ENCODE measurements at regions not wholly inside any gene's neighbourhood (a gene's known extent, or its start where the extent isn't known, plus 50 kb on each side); places are given as distances from the start of the nearest gene placed in this dataset.

DNA sequence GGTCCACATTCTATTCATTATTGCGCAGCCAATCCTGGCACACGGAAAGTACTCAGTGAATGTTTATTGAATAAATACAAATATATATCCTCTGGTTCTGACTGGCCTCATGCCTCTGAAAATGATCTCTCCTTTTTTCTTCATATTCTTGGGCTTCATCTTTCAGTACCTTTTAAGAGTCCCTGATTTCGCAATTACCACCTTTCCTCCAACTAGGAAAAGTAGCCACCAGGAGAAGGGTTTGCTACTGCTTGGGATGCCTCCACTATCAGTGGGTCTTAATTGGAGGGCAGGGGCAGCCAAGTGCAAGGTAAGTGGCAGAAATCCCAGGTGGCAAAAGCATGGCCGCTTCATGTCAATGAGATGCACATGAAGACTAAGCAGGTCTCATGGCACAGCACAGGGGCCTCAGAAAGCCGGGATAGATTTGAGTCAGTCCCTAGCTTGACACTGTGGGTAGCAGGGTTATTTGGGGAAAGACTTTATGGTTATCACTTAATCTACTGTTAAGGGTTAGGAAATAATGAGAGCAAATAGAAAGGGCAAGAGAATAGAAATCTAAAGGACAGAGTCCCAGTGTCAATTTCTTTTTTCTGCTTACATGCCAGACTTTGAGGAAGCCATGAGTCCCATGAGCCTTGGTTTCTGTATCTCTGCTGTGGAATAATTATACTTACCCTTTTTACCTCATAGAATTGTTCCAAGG lies 361.1 kb downstream of the MAN2A1 start:
- in situ Hi-C loops (cut with HindIII; ENCODE audit: low pct_unique_long_range_greater_than_20kb, low sequenced_read_pairs) = no loop called here
- no peak for DNase-seq (ENCODE audit: low read depth)

DNA sequence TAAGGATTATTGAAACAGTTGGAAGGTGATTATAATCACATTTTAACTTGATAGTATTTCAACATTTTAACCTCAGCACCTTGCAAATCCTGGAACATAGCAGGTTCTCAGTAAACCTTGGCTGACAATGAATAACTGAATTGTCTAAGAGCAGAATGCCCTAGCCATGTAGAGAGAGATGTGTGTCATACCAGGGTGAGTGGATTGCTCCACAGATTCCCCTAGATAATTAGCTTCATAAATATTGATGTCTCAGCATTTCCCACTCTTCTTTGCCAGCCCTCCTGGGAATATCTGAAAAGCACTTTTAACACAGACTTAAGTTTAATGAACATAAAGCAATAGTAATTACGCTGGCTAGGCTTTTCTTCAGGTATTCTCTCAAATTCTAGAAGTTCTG lies 363.5 kb downstream of the MAN2A1 start:
- no peak for DNase-seq (ENCODE audit: low read depth)

DNA sequence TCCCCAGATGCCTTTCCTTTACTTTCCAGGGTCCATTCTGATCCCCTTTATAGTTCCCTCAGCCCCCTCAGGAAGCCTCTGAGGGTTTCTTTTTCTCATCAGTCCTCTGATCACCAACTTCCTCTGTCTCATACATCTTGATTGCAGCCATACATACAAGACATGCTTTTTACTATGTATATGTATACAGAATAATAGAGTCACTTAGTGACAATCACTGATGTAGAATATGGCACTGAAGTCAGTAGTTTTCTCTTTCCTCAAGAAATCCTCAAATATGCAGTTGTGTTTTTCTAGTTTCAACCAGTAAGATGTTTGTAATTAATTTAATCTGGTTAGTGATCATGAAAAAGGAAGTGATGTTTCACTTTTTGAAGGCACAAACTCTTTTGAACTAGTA lies 364.1 kb downstream of the MAN2A1 start:
- no peak for DNase-seq (ENCODE audit: low read depth)

More for the DNA sequence above, 363.5 kb downstream of the MAN2A1 start:
- in situ Hi-C loops (cut with HindIII; ENCODE audit: low pct_unique_long_range_greater_than_20kb, low sequenced_read_pairs) = no loop called here

DNA sequence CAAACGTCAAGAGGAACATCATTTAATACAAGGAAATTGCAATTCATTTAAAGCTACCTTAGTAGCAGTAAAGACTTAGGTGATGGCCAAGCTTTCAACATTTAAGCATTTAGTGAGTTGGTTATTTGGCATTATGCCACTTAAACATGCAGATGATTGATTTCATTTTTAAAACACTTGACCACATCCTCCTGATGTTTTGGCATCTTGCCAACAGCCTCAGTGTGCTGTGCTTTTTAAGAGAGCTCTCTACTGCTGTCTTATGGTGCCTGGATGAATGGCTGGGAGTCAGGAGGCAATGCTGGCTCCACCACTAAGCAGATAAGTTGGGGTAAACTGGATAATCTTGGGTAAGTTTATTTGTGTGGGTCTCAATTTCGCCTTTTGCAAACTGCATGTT lies 364.5 kb downstream of the MAN2A1 start:
- DNase-seq (ENCODE audit: low read depth) = peak; percentile 28
- in situ Hi-C loops (cut with HindIII; ENCODE audit: low pct_unique_long_range_greater_than_20kb, low sequenced_read_pairs) = no loop called here

More for the DNA sequence above, 364.1 kb downstream of the MAN2A1 start:
- in situ Hi-C loops (cut with HindIII; ENCODE audit: low pct_unique_long_range_greater_than_20kb, low sequenced_read_pairs) = no loop called here

DNA sequence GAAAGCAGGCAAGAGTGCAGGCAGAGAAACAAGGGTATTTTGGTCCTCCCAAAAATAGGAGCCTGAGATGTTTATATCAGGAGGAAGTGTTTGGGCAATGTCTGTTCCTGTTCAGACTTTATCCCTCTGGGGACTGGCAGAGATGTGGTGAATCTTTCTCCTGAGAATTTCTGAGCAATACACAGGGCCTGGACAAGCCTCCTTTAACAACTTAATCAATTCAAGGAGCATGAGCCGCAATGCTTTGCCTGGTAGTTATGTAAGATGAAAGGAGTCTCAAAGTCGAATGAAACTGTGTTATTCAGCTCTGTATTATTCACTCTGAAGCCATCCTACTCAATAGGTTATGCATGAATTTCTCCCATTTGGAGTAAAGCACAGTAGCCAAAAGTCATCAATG lies 365.6 kb downstream of the MAN2A1 start:
- no peak for DNase-seq (ENCODE audit: low read depth)
- in situ Hi-C loops (cut with HindIII; ENCODE audit: low pct_unique_long_range_greater_than_20kb, low sequenced_read_pairs) = no loop called here

DNA sequence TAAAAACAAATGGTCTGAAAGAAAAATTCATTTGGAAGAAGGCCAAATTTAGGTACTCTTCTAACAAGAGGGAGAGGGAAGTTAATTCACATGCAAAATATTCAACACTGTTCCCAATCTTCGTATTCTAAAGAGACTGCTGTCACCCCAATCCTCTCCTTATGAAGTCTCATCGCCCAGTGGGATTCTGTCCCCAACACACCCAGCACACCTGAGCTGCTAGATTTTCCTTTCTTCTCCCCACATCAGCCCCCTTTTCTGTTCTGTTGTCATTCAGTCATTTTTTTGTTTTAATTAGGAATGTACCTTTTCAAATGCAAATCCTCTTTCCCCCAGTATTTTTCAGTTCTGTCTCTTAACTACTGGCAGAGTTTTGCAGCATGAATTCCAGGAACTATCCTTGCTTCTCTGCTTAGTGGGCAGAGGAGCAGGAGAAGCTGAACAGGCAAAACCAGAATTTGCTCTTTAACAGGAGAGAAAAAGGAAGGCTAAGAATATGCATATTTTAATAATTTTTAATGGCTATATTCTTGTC lies 366.9 kb downstream of the MAN2A1 start:
- no peak for DNase-seq (ENCODE audit: low read depth)
- in situ Hi-C loops (cut with HindIII; ENCODE audit: low pct_unique_long_range_greater_than_20kb, low sequenced_read_pairs) = no loop called here

DNA sequence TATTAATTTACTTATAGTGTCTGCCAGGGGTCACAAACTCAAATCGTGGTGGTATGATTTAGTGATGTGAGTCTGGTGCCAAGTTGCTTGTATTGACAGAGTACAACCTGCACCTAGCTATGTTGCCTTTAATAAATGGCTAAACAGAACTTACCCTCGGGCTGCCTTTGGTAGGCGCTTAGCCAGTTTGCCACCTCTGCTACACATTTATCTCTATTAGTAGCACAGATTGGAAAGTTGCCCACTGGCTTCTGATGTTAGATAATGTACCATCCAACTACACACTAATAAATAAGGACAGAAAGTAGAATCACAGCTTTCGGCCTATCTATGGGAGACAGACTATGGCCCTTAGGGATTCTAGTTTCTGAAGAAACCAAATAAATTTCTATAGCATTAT lies 368.4 kb downstream of the MAN2A1 start:
- DNase-seq (ENCODE audit: low read depth) = no peak
- in situ Hi-C loops (cut with HindIII; ENCODE audit: low pct_unique_long_range_greater_than_20kb, low sequenced_read_pairs) = no loop called here

DNA sequence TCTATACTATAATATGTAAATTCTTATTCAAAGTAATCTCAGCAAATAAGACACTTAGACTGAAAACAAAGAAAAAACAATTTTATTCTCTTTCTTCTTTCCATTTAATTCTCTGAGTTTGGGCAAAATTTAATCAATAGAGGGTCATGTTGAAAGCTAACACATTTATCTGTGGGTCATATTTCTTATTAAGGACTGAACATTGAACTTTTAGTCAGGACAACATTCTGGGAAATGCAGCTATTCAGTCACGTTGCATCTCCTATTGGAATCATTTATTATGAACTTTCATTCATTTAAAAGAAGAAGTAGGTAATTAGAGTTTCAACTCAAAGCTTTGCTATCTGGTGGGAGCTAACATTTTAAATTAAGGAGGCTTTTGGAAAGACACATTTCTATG lies 372.5 kb downstream of the MAN2A1 start:
- no peak for DNase-seq (ENCODE audit: low read depth)
- in situ Hi-C loops (cut with HindIII; ENCODE audit: low pct_unique_long_range_greater_than_20kb, low sequenced_read_pairs) = no loop called here

DNA sequence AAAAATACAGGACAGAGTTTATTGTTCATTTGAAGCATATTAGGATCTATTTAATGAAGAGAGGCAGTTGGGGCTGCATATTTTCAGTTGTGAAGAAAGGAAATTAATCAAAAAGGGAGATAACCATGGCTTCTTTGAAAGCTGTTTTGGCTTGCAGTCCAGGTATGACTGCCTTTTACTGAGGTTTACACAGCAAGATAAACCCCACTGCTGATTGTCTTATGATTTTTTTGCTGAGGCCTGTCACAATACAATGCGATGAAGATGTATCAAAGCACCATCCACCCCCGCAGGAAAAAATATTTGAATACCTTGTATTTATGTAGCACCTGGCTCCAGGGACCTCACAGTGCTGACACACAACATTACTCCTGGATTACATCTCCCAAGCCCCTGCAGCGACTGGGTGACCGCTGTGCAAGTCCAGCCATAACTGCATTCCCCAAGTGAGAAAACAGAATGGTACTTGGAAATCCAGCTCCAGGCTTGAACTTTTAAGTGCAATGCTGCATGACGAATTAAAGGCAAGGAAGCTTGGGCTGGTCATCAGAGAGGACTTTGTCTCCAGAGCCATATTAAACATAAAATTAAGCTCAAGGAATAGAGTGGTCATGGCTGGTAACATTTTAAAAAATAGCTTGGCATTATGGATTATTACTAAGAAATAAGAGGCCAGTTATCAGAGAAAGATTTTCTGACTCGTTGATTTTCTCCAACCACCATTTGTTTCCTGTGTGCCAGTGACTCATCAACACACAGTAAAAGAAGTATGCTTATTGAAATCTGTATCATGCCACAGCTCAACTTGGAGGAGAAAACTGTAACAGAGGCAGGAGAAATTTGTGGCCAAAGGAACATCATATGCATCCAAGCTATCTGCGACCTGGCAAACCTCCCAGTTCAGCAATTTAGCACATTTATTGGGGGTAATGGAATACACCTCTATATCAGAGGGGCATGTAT lies 374.2 kb downstream of the MAN2A1 start:
- no peak for DNase-seq (ENCODE audit: low read depth)
- in situ Hi-C loops (cut with HindIII; ENCODE audit: low pct_unique_long_range_greater_than_20kb, low sequenced_read_pairs) = no loop called here

DNA sequence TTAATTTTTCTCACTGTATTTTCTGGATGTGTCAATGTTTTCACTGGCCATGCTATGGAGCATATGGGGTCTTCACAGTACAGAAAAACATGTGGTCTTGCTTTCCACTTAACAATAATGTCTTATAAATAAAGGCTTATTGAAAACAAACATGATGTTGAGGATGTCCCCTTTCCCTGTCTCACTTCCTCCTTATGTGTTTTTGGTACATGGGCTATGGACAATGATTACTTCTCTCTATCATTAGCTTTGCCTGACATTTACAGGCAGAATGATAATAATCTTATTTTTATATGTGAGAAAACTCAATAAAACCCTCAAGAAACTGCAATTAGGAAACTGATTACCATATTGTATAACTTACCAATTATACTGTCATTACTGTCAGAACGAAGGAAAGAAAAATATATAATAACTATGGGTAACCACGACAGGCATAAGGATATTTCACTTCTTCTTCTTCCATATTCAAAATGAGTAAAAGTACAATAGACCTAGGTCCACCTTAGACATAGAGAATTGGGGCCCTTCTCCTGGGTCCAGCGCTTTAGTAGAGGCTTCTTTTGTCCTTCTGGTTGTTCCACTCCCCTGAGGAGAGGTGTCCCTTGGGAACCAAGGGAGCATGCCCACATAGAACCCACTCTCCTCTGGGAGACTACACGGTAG lies 375.0 kb downstream of the MAN2A1 start:
- in situ Hi-C loops (cut with HindIII; ENCODE audit: low pct_unique_long_range_greater_than_20kb, low sequenced_read_pairs) = no loop called here
- no peak for DNase-seq (ENCODE audit: low read depth)

DNA sequence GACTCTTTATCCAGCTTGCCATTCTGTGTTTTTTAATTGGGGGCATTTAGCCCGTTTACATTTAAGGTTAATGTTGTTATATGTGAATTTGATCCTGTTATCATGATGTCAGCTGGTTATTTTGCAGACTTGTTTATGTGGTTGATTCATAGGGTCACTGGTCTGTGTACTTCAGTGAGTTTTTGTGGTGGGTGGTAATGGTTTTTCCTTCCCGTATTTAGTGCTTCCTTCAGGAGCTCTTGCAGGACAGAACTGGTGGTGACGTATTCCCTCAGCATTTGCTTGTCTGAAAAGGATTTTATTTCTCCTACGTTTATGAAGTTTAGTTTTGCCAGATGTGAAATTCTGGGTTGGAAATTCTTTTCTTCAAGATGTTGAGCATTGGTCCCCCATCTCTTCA lies 381.1 kb downstream of the MAN2A1 start:
- DNase-seq (ENCODE audit: low read depth) = no peak
- in situ Hi-C loops (cut with HindIII; ENCODE audit: low pct_unique_long_range_greater_than_20kb, low sequenced_read_pairs) = no loop called here

DNA sequence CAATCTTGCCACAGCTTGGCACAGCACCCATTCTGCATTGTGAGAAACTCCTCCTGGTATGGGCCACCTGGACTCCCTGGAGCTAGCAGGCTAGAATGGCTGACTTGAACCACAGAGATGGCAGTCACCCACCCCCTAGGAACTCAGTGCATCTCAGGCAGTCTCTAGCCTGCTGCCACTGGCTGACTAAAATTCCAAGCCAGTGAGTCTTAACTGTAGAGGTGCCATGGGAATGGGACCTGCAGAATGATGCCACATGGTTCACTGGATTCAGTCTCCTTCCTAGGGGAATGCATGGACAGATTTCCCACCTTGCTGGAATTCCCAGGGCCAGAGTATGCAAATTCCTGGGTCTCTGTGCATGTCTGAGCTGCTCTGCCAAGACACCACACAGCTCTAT lies 382.9 kb downstream of the MAN2A1 start:
- peak; percentile 18 for DNase-seq (ENCODE audit: low read depth)
- in situ Hi-C loops (cut with HindIII; ENCODE audit: low pct_unique_long_range_greater_than_20kb, low sequenced_read_pairs) = no loop called here

DNA sequence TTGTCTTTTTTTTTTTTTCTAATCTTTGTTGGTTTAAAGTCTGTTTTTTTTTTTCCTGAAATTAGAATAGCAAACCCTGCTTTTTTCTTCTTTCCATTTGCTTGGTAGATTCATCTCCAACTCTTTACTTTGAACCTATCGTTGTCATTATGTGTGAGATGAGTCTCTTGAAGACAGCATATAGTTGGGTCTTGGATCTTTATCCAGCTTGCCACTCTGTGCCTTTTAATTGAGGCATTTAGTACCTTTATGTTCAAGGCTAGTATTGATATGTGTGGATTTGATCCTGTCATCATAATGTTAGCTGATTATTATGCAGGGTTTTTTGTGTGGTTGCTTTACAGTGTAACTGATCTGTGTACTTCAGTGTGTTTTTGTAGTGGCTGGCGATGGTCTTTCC lies 383.8 kb downstream of the MAN2A1 start:
- in situ Hi-C loops (cut with HindIII; ENCODE audit: low pct_unique_long_range_greater_than_20kb, low sequenced_read_pairs) = no loop called here
- DNase-seq (ENCODE audit: low read depth) = no peak

DNA sequence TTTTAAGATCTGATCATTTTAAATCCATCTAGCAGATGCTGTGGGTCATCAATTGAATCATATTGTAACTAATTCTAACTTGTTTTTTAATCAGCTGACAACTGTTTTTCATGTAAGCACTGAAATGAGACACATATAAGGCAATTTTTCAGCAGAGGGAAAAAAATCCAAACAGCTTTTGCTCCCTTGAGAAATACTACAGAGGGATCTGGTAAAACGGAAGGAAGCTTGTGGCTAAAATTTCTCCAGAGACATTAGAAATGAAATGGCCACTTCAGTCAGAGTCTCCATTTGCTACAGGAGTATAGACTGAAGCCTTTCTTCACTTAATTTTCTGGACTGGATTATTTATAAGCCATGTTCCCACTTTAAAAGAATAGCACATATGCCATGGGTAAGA lies 385.9 kb downstream of the MAN2A1 start:
- in situ Hi-C loops (cut with HindIII; ENCODE audit: low pct_unique_long_range_greater_than_20kb, low sequenced_read_pairs) = no loop called here
- DNase-seq (ENCODE audit: low read depth) = no peak

DNA sequence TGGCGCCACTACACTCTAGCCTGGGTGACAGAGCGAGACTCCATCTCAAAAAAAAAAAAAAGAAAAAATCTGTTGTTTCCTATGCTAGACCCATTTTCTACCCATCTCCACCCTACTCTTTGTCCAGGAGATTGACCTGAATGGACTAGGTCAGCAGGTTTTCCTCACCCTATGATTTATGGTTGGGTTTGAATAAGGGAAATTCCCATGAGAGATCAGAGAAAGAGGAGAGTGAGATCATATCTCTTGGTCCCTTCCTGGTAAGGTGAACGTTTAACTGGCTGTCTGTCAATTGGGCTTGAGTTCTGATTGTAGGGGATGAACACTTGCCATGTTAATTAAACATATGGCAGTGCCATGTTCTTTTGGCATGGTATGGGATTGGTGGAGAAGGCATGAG lies 387.4 kb downstream of the MAN2A1 start:
- in situ Hi-C loops (cut with HindIII; ENCODE audit: low pct_unique_long_range_greater_than_20kb, low sequenced_read_pairs) = no loop called here
- DNase-seq (ENCODE audit: low read depth) = no peak

DNA sequence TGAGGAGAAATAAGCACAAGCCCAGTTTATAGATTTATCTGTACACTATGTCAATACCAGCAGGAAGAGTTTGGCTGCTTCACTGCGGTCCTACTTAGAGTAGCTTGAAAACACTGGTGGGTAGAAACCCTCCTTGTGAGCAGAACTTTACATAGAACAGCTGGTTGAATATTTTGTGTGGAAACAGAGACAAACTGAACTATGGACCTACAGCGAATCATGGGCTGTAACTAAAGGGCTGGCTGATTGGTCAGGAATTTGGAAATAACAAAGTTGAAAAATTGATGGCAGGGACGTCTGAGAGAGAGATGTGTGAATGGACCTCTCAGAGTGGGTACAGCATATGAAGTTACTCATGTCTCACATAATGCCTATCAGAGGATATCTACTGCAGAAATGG lies 392.5 kb downstream of the MAN2A1 start:
- DNase-seq (ENCODE audit: low read depth) = no peak
- in situ Hi-C loops (cut with HindIII; ENCODE audit: low pct_unique_long_range_greater_than_20kb, low sequenced_read_pairs) = no loop called here

DNA sequence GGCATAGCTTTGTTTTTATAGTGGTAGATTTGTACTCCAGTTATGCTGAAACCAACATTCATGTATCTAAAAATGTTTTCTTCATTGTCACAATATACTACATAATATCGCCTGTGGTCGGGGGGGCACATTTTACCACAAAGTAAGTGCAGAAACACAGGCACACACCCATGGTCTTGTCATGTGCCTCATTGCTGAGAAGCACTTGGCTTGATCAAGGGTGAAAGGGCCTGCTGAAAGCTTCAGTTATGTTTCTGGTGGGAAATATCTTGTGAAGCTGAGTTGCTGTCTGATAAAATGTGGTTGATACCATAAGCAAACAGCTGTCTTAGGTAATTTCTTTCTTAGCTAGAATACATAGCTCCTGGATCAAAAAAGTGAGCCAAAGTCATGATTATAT lies 393.1 kb downstream of the MAN2A1 start:
- in situ Hi-C loops (cut with HindIII; ENCODE audit: low pct_unique_long_range_greater_than_20kb, low sequenced_read_pairs) = no loop called here
- no peak for DNase-seq (ENCODE audit: low read depth)

DNA sequence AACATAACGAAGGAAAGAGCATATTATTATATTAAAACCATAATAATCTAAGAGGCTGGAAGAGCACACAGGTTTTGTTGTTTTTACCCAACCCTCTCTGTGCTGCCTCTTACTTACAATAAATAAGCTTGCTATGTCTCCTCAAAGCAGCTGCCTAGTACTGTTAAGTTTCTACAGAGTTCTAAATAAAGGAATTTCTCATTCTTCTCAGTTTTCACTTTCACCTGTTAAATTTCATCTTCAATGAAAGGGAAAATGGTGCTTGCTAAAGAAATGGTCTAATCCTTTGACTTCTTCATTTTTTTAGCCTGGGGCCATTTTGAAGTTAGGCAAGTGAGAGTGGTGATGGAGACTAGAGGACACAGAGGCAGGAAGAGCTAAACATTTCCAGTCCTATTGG lies 396.1 kb downstream of the MAN2A1 start:
- in situ Hi-C loops (cut with HindIII; ENCODE audit: low pct_unique_long_range_greater_than_20kb, low sequenced_read_pairs) = no loop called here
- no peak for DNase-seq (ENCODE audit: low read depth)
